ENCODE measurements at regions not wholly inside any gene's neighbourhood (a gene's known extent, or its start where the extent isn't known, plus 50 kb on each side); places are given as distances from the start of the nearest gene placed in this dataset.

DNA sequence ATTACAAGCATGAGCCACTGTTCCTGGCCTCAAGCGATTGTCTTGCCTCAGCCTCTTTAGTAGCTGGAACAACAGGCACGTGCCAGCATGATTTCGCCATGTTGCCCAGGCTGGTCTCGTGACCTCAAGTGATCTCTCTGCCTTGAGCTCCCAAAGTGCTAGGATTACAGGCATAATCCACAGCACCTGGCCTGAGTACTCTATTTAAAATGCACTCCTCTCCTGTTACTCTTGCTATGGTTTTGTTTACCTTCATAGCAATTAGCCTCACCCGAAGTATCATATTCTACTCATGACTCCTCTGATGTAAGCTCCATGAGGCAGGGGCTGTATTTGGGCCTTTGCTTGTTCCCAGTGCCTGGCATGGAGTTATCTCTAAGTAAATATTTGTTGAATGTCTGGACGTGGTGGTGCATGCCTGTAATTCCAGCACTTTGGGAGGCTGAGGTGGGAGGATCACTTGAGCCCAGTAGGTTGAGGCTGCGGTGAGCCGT, 92.5 kb upstream of the SLC34A2 start:
- POLR2A ChIA-PET, result no interaction called here
- Histone ChIP-seq H3K4me3 (ENCODE audit: low read depth, low read length) (no peak overlapping the region), H3K9me3 (ENCODE audit: control insufficient read depth, insufficient read depth, low read length) (no peaks in the 10 kb centered on the region), H3K27ac (ENCODE audit: low read depth, low read length) (no peak overlapping the region), H3K27me3 (ENCODE audit: control insufficient read depth, insufficient read depth, low read length) (no peaks in the 10 kb centered on the region)
- DNase-seq (ENCODE audit: low read depth, low spot score), result no peak
- no peak for TF ChIP-seq CTCF (IDR thresholded peaks at IDR 0.05; ENCODE audit: low read depth, low read length)
- CTCF ChIA-PET, result no interaction called here

DNA sequence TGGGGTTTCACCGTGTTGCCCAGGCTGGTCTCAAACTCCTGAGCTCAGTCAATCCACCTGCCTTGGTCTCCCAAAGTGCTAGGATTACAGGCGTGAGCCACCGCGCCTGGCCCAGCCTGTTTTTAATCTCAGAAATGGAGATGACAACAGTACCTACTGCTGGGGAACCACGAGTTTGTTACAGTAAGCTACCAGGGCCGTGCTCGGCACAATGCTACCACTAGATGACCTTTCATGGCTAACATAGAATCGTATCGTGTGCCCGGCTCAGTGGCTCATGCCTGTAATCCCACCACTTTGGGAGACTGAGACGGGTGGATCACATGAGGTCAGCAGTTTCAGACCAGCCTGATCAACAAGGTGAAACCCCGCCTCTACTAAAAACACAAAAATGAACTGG, 90.8 kb upstream of the SLC34A2 start:
- no peak for TF ChIP-seq CTCF (IDR thresholded peaks at IDR 0.05; ENCODE audit: low read depth, low read length)
- H3K27me3 ChIP-seq (ENCODE audit: control insufficient read depth, insufficient read depth, low read length), result no peaks in the 10 kb centered on the region
- H3K27ac ChIP-seq (ENCODE audit: low read depth, low read length), result no peak overlapping the region
- H3K4me3 ChIP-seq (ENCODE audit: low read depth, low read length), result no peak overlapping the region
- CTCF ChIA-PET, result no interaction called here
- no peak for DNase-seq (ENCODE audit: low read depth, low spot score)
- POLR2A ChIA-PET, result no interaction called here
- no peaks in the 10 kb centered on the region for H3K9me3 ChIP-seq (ENCODE audit: control insufficient read depth, insufficient read depth, low read length)

GRCh38 chr4:25567253-25567652, 88.4 kb upstream of the SLC34A2 start:
- no peaks in the 10 kb centered on the region for H3K27me3 ChIP-seq (ENCODE audit: control insufficient read depth, insufficient read depth, low read length)
- TF ChIP-seq CTCF (IDR thresholded peaks at IDR 0.05; ENCODE audit: low read depth, low read length), result no peak
- CTCF ChIA-PET, result interaction anchor here (2.0 kb wide), 1 partner anchor 200 kb away, joined by 7 read pairs; no protein-coding TSS in a partner anchor
- H3K27ac ChIP-seq (ENCODE audit: low read depth, low read length), result no peak overlapping the region
- H3K4me3 ChIP-seq (ENCODE audit: low read depth, low read length), result no peak overlapping the region
- DNase-seq (ENCODE audit: low read depth, low spot score), result no peak
- H3K9me3 ChIP-seq (ENCODE audit: control insufficient read depth, insufficient read depth, low read length), result no peaks in the 10 kb centered on the region
- POLR2A ChIA-PET, result no interaction called here

GRCh38 chr4:25569716-25570115, 85.9 kb upstream of the SLC34A2 start:
- H3K9me3 ChIP-seq (ENCODE audit: control insufficient read depth, insufficient read depth, low read length), result no peaks in the 10 kb centered on the region
- DNase-seq (ENCODE audit: low read depth, low spot score), result no peak
- POLR2A ChIA-PET, result no interaction called here
- no peaks in the 10 kb centered on the region for H3K27me3 ChIP-seq (ENCODE audit: control insufficient read depth, insufficient read depth, low read length)
- H3K27ac ChIP-seq (ENCODE audit: low read depth, low read length), result no peak overlapping the region
- CTCF ChIA-PET, result no interaction called here
- no peak for TF ChIP-seq CTCF (IDR thresholded peaks at IDR 0.05; ENCODE audit: low read depth, low read length)
- H3K4me3 ChIP-seq (ENCODE audit: low read depth, low read length), result no peak overlapping the region

- CTCF ChIA-PET, result no interaction called here
- TF ChIP-seq CTCF (IDR thresholded peaks at IDR 0.05; ENCODE audit: low read depth, low read length), result no peak
- H3K4me3 ChIP-seq (ENCODE audit: low read depth, low read length), result no peak overlapping the region
- H3K9me3 ChIP-seq (ENCODE audit: control insufficient read depth, insufficient read depth, low read length), result no peaks in the 10 kb centered on the region; the same call in 1 of the 2 replicates
- no peak for DNase-seq (ENCODE audit: low read depth, low spot score)
- no peaks in the 10 kb centered on the region for H3K27me3 ChIP-seq (ENCODE audit: control insufficient read depth, insufficient read depth, low read length)
- no peak overlapping the region for H3K27ac ChIP-seq (ENCODE audit: low read depth, low read length)
- POLR2A ChIA-PET, result no interaction called here
Measured at GRCh38 chr4:25575611-25576010, 80.0 kb upstream of the SLC34A2 start.
